ENCODE measurements at regions not wholly inside any gene's neighbourhood (a gene's known extent, or its start where the extent isn't known, plus 50 kb on each side); places are given as distances from the start of the nearest gene placed in this dataset.

DNA sequence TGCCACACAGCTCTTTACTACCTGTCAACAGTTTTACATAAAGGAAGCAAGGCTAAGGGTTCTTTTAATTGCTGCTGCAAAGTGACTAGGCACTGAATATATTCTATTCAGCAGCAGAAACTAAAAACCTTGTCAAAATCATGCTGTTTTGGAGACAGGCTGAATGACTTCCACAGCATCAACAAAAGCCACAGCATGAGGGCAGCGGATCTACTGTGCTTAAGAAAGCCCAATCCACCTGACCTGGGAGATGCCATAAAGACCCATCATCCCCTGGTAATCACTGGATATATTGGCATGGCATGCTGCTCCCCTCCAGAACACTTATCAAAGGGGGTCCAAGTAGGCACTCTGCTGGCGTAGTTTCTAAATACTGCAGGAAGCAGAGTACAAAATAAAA, 715.1 kb upstream of the SLC8A1 start:
- no peaks in the 10 kb centered on the region; the same call in 1 of the 2 replicates for H3K9me3 Mint-ChIP-seq
- H3K27me3 Mint-ChIP-seq (ENCODE audit: insufficient read depth): no peaks in the 10 kb centered on the region
- TF ChIP-seq, protein P1, sequence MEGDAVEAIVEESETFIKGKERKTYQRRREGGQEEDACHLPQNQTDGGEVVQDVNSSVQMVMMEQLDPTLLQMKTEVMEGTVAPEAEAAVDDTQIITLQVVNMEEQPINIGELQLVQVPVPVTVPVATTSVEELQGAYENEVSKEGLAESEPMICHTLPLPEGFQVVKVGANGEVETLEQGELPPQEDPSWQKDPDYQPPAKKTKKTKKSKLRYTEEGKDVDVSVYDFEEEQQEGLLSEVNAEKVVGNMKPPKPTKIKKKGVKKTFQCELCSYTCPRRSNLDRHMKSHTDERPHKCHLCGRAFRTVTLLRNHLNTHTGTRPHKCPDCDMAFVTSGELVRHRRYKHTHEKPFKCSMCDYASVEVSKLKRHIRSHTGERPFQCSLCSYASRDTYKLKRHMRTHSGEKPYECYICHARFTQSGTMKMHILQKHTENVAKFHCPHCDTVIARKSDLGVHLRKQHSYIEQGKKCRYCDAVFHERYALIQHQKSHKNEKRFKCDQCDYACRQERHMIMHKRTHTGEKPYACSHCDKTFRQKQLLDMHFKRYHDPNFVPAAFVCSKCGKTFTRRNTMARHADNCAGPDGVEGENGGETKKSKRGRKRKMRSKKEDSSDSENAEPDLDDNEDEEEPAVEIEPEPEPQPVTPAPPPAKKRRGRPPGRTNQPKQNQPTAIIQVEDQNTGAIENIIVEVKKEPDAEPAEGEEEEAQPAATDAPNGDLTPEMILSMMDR (IDR thresholded peaks at IDR 0.05): no peak

DNA sequence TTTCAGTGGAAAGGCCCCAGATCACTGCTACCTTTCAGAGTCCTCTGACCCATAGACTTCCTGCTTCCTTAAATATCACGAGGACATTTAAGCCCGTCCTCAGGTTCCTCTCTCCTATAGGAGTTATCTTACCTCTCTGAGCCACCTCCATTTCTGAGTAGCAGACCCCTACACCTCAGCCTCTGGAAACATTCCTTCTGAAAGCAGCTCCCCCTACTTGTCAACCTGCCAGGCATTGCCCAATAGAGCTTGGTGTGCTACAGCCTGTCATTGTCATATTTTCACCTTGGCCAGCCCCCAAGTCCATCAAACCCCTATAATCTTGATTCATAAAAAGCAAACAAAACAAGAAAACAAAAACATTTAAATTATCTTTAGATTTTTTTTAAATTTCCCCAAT, 717.9 kb upstream of the SLC8A1 start:
- Mint-ChIP-seq H3K4me1 (ENCODE audit: low read depth) (no peaks in the 10 kb centered on the region), H3K4me3 (no peak overlapping the region), H3K9me3 (peaks cover 5% of the 10 kb centered on the region; the same call in 1 of the 2 replicates), H3K27ac (no peak overlapping the region), H3K36me3 (ENCODE audit: low read depth) (no peaks in the 10 kb centered on the region), H3K27me3 (ENCODE audit: insufficient read depth) (no peaks in the 10 kb centered on the region)
- TF ChIP-seq, protein P1 (IDR thresholded peaks at IDR 0.05): no peak
- DNase-seq: no peak

More for the DNA sequence above, 715.1 kb upstream of the SLC8A1 start:
- H3K4me1 Mint-ChIP-seq (ENCODE audit: low read depth): no peaks in the 10 kb centered on the region
- H3K27ac Mint-ChIP-seq: no peak overlapping the region
- no peaks in the 10 kb centered on the region for H3K36me3 Mint-ChIP-seq (ENCODE audit: low read depth)
- no peak overlapping the region for H3K4me3 Mint-ChIP-seq
- DNase-seq: no peak

DNA sequence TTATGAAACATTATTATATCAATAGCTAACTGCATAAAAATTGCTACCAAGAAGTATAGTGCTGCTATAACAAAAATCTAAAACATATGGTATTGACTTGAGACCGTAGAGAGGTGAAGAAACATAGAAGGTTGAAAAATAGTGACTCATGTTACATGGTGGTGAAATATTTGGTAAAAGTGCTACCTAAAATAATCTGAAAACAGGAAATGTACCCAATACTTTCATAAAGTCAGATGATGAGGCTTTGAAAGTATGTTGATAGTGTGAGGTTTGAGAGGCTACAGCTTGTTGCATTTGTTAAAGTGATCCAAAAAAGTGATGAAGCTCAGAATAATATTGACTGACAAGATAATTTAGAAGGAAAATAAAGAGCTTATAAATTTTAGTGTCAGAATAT, 718.7 kb upstream of the SLC8A1 start:
- Mint-ChIP-seq H3K4me1 (ENCODE audit: low read depth) (no peaks in the 10 kb centered on the region), H3K9me3 (peaks cover 5% of the 10 kb centered on the region; the same call in 1 of the 2 replicates), H3K4me3 (no peak overlapping the region), H3K36me3 (ENCODE audit: low read depth) (no peaks in the 10 kb centered on the region), H3K27ac (no peak overlapping the region), H3K27me3 (ENCODE audit: insufficient read depth) (no peaks in the 10 kb centered on the region)
- DNase-seq: no peak
- TF ChIP-seq, protein P1 (IDR thresholded peaks at IDR 0.05): no peak

DNA sequence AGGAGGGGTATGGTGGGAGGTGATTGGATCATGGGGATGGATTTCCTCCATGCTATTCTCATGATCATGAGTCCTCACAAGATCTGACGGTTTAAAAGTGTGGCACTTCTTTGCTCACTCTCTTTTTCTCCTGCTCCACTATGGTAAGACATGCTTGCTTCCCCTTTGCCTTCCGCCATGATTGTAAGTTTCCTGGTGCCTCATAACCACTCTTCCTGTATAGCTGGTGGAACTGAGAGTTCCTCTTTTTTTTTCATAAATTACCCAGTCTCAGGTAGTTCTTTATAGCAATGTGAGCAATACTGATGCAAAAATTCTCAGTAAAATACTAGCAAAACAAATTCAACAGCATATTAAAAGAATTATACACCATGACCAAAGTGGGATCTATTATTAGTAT, 728.5 kb upstream of the SLC8A1 start:
- Mint-ChIP-seq H3K4me3 (no peak overlapping the region), H3K27me3 (ENCODE audit: insufficient read depth) (no peaks in the 10 kb centered on the region), H3K36me3 (ENCODE audit: low read depth) (no peaks in the 10 kb centered on the region), H3K4me1 (ENCODE audit: low read depth) (no peaks in the 10 kb centered on the region), H3K27ac (no peak overlapping the region), H3K9me3 (peaks cover 17% of the 10 kb centered on the region)
- no peak for DNase-seq
- TF ChIP-seq, protein P1 (IDR thresholded peaks at IDR 0.05): no peak

DNA sequence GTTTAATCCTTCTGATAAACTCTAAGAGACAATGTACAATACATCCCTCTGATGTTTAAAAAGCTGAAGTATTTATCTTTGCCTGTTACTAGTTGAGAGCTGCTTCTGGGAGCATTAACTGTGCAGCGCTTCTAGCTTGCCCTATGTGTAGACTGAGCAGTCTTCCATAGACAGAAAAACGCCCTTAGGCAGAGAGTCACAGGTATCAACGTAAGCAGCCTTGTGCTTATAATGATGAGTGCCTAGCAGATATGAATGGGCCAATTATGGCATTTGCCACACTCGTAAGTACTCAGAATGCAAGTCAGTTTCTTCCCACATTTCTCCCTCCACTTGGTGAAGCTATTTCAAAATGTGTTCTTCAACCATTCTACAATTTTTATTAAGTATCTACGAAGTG, 731.1 kb upstream of the SLC8A1 start:
- TF ChIP-seq, protein P1 (IDR thresholded peaks at IDR 0.05): no peak
- Mint-ChIP-seq H3K36me3 (ENCODE audit: low read depth) (no peaks in the 10 kb centered on the region), H3K27me3 (ENCODE audit: insufficient read depth) (no peaks in the 10 kb centered on the region)

More for the DNA sequence above, 731.1 kb upstream of the SLC8A1 start:
- Mint-ChIP-seq H3K27ac (no peak overlapping the region), H3K9me3 (peaks cover 17% of the 10 kb centered on the region), H3K4me3 (no peak overlapping the region), H3K4me1 (ENCODE audit: low read depth) (no peaks in the 10 kb centered on the region)
- DNase-seq: no peak

Measured in HFFc6 (cell line).